Ecto neural progenitor cell (in vitro differentiated cells): ENCODE measurements at regions not wholly inside any gene's neighbourhood (a gene's known extent, or its start where the extent isn't known, plus 50 kb on each side); places are given as distances from the start of the nearest gene placed in this dataset.

Experiments
- DNase-seq: peaks from one replicate; pipeline ENCODE4 v3.0.0-alpha.2; 2018; ENCODE audit warnings: low spot score

- DNase-seq, result no peak
Observed at GRCh38 chr18:70507970-70508369, 219.1 kb downstream of the SOCS6 start.

GRCh38 chr18:70506511-70506910 is 217.7 kb downstream of the SOCS6 start:
- DNase-seq, result no peak

DNA sequence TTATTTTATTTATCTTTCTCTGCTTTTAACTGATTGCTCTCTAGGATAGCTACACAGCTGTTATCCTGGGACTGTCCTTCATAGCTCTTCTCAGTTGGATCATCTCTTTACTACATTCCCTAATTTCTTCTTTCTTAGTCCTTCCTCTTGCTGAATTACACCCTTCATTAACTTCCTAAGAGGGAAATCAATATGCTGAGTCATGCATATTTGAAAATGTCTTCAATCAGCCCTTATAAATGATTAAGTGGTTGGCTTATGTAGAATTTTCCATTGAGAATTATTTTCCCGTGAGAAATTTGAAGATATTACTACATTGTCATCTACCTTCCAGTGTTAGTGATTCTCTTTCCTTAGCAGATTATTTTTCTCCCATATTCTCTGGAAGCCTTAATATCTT is 214.2 kb downstream of the SOCS6 start:
- no peak for DNase-seq

DNA sequence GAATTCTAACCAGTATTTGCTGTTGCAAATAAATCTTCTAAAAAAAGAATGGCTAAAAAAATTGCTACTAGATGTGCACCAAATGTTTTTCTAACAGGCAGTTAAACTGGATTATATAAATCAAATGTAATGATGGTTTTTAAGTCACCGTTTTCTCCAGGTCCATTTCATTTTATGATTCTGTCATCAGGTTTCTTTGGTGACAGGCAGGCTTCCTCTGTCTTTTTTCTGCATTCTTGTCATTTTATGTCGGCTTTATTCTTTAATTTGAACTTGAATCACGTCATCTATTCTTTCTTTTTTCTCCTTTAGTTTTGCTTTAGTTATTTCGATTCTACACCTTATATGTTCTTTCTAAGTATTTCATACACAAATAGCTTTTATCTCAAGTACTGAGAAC is 212.5 kb downstream of the SOCS6 start:
- no peak for DNase-seq

- DNase-seq, result no peak
Observed at GRCh38 chr18:70500748-70501147, 211.9 kb downstream of the SOCS6 start.

- no peak for DNase-seq
Observed at GRCh38 chr18:70499218-70499691, 210.4 kb downstream of the SOCS6 start.

DNA sequence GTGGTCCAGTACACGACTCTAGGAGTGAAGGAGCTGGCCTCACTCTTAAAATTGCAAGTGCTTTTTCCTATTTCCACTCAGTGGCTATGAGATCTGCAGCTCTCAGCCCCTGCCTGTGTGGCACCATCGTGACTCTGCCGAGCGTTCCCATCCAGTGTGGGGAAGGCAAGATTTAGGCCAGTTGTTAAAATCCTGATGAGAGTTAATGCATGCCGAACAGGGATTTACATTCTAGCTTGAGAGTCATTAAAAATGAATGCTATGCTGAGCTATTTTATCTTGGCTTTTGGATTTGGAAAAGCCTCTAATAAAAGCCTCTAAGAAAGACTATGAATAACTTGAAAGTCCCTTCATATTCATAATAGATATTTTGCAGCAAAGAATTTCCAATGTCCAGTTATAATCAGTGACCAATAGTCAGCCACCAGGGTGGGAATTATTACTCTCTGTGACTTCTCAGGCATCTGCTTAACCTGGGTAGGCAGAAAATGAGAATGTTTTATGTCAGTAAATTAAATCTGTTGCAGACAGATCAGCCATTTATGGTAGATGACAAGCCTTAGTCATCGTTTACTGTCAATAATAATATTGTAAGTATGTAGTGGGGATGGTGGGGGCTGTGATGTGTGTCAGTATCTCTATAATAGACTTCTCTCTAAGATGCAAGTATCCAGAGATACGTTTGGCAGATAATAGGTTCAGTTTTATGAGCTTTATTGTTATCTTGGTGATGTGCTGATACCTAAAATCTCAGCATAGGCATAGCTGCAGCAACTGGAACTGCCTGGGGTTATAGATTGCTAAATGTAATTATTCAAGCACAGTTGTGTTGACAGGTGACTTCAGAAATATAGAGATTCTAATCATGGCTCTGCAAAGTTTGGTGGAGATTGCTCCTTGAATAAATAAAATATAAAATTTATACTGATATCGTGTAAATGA is 207.8 kb downstream of the SOCS6 start:
- no peak for DNase-seq

DNA sequence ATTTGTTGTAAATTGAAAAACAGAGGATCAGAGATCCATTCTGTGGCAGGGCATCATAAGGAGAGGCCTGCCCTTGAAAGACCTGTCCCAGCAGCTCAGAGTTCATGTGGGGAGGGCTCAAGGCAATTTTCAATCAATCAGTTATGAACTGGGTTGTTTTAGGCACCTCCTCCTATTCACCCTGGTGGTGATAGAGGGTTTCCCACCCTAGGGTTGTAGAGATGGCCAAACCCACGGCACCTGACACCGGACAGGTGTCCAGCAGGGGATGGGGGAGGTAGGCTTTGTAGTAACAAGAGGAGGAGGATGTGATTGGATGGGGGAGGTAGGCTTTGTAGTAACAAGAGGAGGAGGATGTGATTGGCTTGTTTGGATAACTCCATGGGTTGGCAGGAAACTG is 205.7 kb downstream of the SOCS6 start:
- no peak for DNase-seq

DNA sequence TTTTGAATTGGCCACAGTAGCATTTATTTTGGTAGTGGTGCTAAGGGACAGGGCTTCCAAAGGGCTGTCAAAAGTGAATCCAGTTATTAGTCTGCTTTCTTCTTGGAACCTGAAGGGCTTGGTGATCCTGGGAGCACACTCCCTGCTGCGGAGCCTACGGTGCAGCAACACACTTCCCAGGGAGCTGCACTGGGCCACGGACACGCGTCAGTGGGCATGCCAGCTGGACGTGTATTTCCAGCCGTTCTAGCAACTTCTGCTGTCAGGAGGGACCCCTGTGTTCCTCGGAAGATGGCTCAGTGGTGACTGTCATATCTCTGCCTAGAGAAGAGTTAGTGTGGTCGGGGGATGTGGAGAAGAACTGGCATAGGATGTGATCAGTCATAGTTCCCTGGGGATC is 204.6 kb downstream of the SOCS6 start:
- DNase-seq, result no peak

DNA sequence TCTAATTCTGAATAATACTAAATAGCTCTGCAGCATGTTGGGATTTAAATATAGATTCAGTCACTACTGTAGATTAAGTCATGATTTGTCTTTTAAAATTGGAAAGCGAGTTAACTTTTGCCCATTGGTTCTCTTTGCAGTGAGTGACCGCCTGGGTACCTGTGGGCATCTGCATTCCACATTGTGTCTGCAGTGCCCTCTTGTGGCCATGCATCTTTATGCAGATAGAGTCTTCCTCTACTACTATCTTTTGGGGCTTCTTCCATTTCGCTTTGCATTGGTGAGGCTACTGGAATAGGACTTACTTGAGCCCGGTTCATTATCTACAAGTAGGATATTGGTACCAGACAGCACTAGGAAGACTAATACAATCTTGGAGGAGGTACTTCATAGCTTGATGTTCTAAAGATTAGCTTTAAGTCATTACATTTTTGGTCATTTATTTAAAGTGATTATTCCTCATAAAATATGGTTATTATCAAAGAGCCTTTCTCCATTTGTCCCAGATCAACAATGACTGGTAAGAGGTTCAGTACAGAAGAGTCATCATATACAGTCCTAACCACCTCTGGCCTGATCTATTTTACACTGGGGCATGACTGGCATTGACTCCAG is 203.0 kb downstream of the SOCS6 start:
- DNase-seq, result peak; percentile 61

- DNase-seq, result no peak
Observed at GRCh38 chr18:70489986-70490933, 201.4 kb downstream of the SOCS6 start.

GRCh38 chr18:70489571-70489970 is 200.7 kb downstream of the SOCS6 start:
- DNase-seq, result no peak

DNA sequence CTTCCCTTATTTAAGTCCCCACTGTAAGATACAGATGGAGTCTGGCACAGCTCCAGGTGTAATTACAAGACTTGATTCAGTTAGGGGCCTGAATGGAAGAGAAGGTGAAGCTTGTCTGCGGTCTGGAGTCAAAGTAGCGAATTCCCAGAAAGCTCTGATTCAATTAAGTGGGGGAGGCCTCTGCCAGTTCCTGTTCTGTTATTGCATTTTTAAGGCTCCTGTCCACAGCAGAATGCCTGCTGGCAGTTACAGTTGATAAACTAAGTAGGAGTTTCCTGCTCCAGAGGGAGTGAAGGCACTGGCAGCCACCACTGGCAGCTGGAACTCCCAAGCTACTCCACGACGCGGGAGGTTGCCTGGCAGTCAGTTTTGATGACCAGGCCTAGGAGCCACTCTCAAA is 181.1 kb downstream of the SOCS6 start:
- no peak for DNase-seq

GRCh38 chr18:70468861-70469547 is 180.2 kb downstream of the SOCS6 start:
- DNase-seq, result no peak

GRCh38 chr18:70464343-70465114 is 175.7 kb downstream of the SOCS6 start:
- DNase-seq, result peak; percentile 73

GRCh38 chr18:70463085-70463484 is 174.2 kb downstream of the SOCS6 start:
- no peak for DNase-seq

- DNase-seq, result no peak
Observed at GRCh38 chr18:70462078-70462439, 173.2 kb downstream of the SOCS6 start.

DNA sequence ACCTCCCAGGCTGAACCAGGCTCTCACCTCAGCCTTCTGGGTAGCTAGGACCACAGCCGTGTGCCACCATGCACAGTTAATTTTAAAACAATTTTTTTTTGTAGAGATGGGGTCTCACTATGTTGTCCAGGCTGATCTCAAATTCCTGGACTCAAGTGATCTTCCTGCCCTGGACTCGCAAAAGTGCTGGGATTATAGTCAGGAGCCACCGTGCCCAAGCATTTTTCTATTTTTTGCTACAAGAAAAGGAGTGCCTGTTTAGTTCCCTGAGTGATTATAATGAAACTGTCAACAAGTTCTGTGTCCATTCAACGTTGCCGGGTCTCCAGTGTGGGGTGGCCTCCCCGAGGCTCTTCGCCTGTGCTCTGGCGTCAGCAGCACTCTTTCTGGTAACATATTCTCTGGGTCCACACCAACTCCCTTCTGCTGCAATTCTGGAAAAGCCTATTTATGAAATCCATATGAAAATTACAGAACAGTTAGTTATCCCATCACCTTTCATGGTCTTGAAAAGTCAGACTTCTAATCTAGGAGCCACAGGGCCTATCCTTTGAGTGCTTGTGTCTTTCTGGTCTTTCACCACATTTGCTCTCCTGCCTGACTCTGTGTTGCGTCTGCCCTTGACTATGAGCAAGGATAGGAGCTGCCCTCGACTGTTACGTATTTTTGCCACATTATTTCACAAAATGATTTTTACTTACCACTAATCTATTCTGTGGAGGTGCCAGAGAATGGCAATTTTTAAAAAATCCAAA is 172.7 kb downstream of the SOCS6 start:
- no peak for DNase-seq

DNA sequence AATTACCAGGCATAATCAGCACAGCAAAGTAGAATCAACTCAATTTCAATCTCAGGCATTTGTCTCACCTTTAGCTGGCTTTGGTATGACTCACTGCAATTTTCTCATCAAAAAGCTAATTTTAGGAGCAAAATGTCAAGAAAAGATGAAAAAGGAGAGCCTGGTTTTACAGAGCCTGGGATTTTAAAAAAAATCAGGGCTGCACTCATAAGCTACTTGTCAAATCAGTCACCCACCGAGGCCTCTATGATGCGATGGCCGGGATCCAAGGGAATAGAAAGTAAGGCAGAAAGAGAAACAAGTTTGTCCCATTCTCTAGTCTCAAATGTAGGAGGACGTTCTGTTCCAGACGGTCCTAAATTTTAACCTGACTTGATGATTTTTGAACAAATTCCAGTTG is 170.9 kb downstream of the SOCS6 start:
- DNase-seq, result no peak

DNA sequence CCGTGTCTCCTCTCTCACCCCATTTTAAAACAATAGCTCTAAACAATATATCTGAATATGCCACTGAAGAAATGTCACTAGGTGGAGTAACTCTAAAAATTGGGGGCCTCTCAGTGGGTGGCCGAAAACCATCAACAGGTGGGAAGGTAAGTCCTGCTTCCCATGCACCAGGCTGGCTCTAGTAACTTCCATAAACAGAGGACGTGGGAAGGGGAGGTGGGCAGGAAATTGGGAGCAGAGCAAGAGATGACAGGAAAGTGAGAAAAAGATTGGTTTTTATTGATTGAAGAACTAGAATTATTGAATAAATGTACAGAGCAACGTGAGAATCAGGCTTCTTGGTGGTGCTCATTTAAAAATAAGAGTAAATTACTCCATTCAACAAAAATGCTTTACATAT is 170.4 kb downstream of the SOCS6 start:
- DNase-seq, result no peak
